ENCODE measurements at regions not wholly inside any gene's neighbourhood (a gene's known extent, or its start where the extent isn't known, plus 50 kb on each side); places are given as distances from the start of the nearest gene placed in this dataset.

DNA sequence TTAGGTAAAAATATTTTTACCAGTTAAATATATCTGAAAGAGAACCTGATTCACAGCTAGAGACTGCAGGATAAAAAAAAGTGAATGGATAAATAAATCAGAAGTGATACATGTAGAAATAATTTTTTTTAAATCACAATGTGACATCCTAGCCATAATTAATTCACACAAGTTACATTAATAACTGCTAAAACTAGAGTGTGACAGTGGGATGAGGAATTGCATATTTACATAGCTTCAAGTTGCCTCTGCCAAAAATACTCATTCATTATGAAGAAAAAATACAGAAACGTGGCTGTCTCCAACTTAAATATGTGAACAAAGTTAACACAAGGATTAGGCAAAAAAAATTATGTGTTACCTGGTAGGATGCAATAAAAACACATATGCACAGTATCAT is 473.5 kb upstream of the SEMA3A start:
- TF ChIP-seq, protein P1, sequence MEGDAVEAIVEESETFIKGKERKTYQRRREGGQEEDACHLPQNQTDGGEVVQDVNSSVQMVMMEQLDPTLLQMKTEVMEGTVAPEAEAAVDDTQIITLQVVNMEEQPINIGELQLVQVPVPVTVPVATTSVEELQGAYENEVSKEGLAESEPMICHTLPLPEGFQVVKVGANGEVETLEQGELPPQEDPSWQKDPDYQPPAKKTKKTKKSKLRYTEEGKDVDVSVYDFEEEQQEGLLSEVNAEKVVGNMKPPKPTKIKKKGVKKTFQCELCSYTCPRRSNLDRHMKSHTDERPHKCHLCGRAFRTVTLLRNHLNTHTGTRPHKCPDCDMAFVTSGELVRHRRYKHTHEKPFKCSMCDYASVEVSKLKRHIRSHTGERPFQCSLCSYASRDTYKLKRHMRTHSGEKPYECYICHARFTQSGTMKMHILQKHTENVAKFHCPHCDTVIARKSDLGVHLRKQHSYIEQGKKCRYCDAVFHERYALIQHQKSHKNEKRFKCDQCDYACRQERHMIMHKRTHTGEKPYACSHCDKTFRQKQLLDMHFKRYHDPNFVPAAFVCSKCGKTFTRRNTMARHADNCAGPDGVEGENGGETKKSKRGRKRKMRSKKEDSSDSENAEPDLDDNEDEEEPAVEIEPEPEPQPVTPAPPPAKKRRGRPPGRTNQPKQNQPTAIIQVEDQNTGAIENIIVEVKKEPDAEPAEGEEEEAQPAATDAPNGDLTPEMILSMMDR (IDR thresholded peaks at IDR 0.05) = no peak
- TF ChIP-seq POLR2A (IDR thresholded peaks at IDR 0.05) = no peak

All from right lobe of liver (tissue), 4 donors.